PFSK-1 (cell line): ENCODE measurements at regions not wholly inside any gene's neighbourhood (a gene's known extent, or its start where the extent isn't known, plus 50 kb on each side); places are given as distances from the start of the nearest gene placed in this dataset.

Experiments
- FOXP2 ChIP-seq: optimal IDR thresholded peaks from 2 replicates; pipeline ENCODE3; 2011; ENCODE audit warnings: borderline replicate concordance, control low read depth, inconsistent platforms; ENCODE audit not compliant: insufficient read depth; ENCODE audit errors: extremely low read length, extremely low read depth
- POLR2AphosphoS5 ChIP-seq: IDR thresholded peaks from 2 replicates; pipeline ENCODE4 v1.6.1; 2012; ENCODE audit warnings: low read depth, mild to moderate bottlenecking, control low read depth, low read length, moderate library complexity
- SIN3A ChIP-seq: IDR thresholded peaks from 2 replicates; pipeline ENCODE4 v1.6.1; 2012; ENCODE audit warnings: mild to moderate bottlenecking, low read length, moderate library complexity, borderline replicate concordance; ENCODE audit not compliant: insufficient read depth
- TAF1 ChIP-seq: IDR thresholded peaks from 2 replicates; pipeline ENCODE4 v1.6.1; 2012; ENCODE audit warnings: low read length, control low read depth, borderline replicate concordance; ENCODE audit not compliant: insufficient read depth
- TF ChIP-seq, protein P1 (sequence below), 2 experiments: IDR thresholded peaks; 2 replicates each; pipeline versions ENCODE4 v1.6.1 to v1.8.0; 2011 to 2012; ENCODE audit warnings: low read depth in 2 of 2, low read length in 2 of 2, control low read depth in 1 of 2, inconsistent platforms in 1 of 2, mild to moderate bottlenecking in 1 of 2, moderate library complexity in 1 of 2; ENCODE audit not compliant: insufficient read depth in 1 of 2

DNA sequence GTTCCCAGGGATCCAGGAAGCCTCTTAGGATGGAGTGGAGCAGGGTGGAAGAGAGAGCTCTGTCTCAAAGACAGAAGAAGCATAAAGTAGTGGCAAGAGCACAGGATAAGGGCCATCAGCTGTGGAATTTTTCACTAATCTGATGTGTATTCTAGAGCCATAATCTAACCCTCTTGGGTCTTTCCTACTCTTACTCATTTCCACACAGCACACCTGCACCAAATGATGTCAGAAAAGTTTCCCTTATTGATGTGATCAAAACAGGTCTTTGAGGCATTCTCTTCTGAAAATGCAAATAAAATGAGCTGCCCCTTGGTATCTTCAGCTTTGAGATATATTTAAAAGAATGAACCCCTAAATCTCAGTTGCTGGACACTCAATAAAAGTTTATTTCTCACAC is 415.1 kb upstream of the CHST9 start:
- TF ChIP-seq POLR2AphosphoS5 (no peak), SIN3A (no peak), TAF1 (no peak), FOXP2 (no peak)
- TF ChIP-seq, protein P1, sequence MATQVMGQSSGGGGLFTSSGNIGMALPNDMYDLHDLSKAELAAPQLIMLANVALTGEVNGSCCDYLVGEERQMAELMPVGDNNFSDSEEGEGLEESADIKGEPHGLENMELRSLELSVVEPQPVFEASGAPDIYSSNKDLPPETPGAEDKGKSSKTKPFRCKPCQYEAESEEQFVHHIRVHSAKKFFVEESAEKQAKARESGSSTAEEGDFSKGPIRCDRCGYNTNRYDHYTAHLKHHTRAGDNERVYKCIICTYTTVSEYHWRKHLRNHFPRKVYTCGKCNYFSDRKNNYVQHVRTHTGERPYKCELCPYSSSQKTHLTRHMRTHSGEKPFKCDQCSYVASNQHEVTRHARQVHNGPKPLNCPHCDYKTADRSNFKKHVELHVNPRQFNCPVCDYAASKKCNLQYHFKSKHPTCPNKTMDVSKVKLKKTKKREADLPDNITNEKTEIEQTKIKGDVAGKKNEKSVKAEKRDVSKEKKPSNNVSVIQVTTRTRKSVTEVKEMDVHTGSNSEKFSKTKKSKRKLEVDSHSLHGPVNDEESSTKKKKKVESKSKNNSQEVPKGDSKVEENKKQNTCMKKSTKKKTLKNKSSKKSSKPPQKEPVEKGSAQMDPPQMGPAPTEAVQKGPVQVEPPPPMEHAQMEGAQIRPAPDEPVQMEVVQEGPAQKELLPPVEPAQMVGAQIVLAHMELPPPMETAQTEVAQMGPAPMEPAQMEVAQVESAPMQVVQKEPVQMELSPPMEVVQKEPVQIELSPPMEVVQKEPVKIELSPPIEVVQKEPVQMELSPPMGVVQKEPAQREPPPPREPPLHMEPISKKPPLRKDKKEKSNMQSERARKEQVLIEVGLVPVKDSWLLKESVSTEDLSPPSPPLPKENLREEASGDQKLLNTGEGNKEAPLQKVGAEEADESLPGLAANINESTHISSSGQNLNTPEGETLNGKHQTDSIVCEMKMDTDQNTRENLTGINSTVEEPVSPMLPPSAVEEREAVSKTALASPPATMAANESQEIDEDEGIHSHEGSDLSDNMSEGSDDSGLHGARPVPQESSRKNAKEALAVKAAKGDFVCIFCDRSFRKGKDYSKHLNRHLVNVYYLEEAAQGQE (IDR thresholded peaks at IDR 0.05; ENCODE audit: insufficient read depth in 1 of 2, low read depth in 2 of 2, low read length in 2 of 2) = no peak

DNA sequence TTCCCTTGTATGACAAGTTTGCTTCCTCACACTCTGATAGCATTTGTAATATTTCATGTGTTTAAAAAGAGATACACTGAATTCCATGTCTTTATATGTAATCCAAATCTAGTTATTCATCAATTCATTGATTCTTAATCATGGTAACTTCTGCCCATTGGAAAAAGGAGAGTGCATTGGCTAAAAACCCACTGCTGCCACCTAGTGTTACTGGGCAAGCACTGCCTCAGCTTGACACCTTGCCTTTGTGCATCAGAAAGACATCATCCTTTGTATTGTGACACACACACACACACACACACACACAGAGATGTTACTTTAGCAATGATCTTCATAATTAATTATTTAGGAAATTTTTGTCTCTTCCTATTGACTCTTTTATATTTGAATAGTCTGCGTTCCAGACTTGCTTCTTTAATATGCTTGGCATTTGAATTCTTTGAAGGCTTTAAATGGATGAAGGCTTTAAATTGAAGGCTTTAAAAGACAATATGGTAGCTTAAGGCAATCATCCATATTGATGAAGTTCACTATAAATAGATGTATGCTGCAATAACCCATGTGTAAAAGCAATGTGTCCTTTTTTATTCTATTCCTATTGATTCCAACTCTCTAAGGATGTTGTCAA is 414.2 kb upstream of the CHST9 start:
- TF ChIP-seq POLR2AphosphoS5 (no peak), FOXP2 (no peak), TAF1 (no peak), SIN3A (no peak)
- TF ChIP-seq, protein P1 (IDR thresholded peaks at IDR 0.05; ENCODE audit: insufficient read depth in 1 of 2, low read depth in 2 of 2, low read length in 2 of 2) = no peak

DNA sequence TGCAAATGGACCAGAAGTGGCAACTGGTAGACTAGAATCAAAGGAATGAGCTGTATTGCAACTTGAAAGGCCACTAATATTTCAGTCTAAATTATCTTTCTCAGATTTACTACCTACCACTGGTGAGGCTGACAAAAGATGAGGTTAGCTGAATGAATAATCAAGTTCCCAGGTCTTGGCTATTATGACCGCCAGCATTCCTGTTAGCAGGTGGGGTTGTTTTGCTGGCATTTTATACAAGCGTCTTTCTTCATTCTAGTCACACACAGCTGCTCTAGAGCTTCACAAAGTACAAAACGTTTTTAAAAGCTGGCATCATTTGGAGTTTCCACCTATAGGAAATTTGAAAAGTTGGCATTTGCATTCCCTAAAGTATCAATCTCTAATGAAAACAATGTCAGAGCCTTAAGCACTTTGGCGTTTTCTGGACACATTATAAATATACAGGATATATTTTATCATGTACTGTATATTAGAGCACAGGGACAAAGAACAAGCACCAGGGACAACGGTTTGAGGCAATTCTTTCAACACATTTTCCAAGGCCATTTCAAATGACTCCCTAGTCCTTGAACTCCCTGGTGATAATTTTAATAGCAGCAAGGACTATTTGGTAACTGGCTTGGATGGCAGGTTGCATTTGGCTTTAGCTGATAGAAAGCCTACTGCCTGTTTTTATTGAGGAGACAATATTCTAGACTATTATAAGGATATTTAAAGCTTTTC is 410.2 kb upstream of the CHST9 start:
- TF ChIP-seq, protein P1 (IDR thresholded peaks at IDR 0.05; ENCODE audit: insufficient read depth in 1 of 2, low read depth in 2 of 2, low read length in 2 of 2) = no peak
- TF ChIP-seq FOXP2 (no peak), TAF1 (no peak), POLR2AphosphoS5 (no peak), SIN3A (no peak)

DNA sequence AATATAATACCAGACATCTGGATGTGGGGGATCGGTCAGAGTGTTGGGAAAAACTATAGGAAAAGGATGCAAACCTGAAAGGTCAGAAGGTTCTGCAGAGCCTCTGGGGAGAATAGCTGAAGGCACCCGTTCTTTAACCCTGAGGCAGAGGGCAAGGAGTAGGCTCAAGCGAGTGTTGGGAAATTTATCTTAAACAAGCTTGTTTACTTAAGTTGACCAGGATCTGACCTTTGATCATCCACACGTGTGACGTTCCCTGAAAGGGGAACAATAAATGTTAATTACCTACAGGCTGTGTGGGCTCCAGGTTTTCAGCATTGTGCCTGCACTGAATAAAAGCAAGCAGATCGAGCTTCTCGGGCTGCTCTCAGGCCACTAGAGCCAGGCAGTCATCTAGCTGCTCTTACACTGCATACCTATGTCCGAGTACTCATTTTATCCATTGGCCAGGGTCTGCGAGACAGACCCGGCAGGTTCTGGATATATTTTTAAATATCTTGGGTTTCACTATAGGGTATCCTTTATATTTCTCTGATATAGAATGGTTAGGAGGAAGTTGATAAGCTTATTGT is 400.6 kb upstream of the CHST9 start:
- no peak for TF ChIP-seq TAF1
- TF ChIP-seq, protein P1 (IDR thresholded peaks at IDR 0.05; ENCODE audit: insufficient read depth in 1 of 2, low read depth in 2 of 2, low read length in 2 of 2) = no peak
- TF ChIP-seq FOXP2 = no peak
